GM12874 (cell line): ENCODE measurements at regions not wholly inside any gene's neighbourhood (a gene's known extent, or its start where the extent isn't known, plus 50 kb on each side); places are given as distances from the start of the nearest gene placed in this dataset.

Experiments used
- TF ChIP-seq, protein P1 (sequence below): IDR thresholded peaks from 2 replicates; pipeline ENCODE4 v1.5.1; 2011; ENCODE audit warnings: low read depth, mild to moderate bottlenecking, control low read depth, low read length, moderate library complexity; ENCODE audit not compliant: insufficient read depth

DNA sequence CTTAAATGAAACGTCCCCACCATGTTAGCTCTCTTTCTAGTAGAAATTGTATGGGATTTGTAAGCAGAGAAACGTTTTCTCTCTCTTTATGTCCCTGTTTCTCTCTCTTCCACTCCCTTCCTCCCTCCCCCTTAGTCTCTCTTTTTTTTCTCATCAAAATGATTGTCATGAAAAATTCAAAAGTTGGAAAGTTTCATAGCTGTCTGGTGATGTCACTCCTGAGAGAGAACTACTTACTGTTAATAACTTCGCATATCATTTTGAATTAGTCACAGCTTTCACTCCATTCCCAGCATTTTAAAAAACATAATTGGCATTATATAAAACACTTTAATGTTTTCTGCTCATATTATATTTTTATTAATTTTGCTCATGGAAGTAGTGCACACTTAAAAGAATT, 331.1 kb downstream of the C3orf38 start:
- TF ChIP-seq, protein P1, sequence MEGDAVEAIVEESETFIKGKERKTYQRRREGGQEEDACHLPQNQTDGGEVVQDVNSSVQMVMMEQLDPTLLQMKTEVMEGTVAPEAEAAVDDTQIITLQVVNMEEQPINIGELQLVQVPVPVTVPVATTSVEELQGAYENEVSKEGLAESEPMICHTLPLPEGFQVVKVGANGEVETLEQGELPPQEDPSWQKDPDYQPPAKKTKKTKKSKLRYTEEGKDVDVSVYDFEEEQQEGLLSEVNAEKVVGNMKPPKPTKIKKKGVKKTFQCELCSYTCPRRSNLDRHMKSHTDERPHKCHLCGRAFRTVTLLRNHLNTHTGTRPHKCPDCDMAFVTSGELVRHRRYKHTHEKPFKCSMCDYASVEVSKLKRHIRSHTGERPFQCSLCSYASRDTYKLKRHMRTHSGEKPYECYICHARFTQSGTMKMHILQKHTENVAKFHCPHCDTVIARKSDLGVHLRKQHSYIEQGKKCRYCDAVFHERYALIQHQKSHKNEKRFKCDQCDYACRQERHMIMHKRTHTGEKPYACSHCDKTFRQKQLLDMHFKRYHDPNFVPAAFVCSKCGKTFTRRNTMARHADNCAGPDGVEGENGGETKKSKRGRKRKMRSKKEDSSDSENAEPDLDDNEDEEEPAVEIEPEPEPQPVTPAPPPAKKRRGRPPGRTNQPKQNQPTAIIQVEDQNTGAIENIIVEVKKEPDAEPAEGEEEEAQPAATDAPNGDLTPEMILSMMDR: no peak

- TF ChIP-seq, protein P1: no peak
Observed at GRCh38 chr3:88485001-88485400, 335.2 kb downstream of the C3orf38 start.

GRCh38 chr3:88509582-88509981, 359.8 kb downstream of the C3orf38 start:
- TF ChIP-seq, protein P1: no peak

DNA sequence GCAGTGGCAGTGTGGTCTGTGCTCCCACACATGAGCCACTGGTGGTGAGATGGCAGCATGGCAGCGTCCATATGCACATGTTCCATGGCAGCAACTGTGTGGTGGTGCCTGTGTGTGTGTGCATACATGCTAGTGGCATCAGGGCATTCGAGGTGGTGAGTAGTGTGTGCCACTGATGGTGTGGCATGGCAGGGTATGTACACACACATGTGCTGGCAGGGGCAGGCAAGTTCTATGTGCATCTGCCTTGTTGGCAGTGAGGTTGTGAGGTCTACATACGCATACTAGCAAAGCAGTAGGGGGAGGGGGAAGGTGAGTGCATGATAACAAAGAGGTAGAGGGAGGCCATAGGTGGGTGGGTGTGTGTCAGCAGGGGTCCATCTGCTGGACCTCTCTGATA, 378.7 kb downstream of the C3orf38 start:
- TF ChIP-seq, protein P1: no peak

GRCh38 chr3:88534534-88534933, 384.8 kb downstream of the C3orf38 start:
- TF ChIP-seq, protein P1: no peak

DNA sequence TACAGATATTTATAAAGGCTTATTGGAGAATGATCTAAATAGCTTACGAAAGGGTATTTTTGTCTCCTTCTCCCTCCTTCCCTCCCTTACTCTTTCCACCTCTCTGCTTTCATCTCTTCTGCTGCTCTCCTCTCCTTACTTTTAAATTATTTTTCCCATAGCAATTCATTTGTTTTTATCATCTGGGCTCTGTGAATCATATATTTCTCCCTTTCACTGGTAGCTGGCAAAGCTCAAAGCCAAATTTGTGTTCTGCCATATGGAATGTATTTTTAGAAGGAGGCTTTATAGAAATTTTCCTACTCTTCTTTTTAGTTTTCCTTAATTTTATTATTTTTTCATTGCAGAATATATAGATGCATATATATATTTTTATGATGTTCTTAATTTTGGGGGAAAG, 385.8 kb downstream of the C3orf38 start:
- TF ChIP-seq, protein P1: no peak

DNA sequence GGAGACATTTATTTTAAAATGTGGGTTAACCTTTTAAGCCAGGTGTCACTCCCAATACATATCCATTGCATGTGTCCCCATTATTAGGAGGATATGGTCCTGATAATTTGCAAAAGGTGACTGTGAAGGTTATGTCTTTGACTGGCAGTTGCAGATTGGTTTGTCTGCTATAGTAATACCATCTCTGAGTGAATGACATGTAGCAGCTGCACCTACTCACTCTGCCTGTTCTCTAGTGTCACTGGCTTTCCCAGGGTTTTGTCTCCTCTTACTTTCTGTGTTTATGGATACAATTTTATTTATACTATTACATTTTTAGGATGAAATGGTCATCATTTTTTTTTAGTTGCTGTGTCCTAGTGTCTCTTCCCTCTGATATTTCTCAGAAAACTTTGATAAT, 393.2 kb downstream of the C3orf38 start:
- TF ChIP-seq, protein P1: no peak

DNA sequence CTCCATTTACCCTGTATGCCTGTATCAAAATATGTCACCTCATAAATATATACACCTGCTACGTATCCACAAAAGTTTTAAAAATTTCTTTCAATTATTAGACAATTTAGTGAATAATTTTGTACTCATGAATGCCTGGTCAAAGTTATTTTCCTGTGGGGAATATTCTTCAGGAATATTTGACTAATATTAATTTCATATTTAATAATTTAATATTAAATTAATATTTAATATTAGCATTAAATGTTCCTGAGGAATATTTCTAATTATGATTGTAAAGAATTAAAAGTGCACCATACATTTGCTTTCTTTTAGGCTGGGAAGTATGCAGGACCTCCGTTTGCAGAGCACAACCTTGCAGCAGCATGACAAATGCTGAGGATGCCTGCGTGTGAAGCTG, 422.7 kb downstream of the C3orf38 start:
- TF ChIP-seq, protein P1: no peak
